ENCODE measurements at regions not wholly inside any gene's neighbourhood (a gene's known extent, or its start where the extent isn't known, plus 50 kb on each side); places are given as distances from the start of the nearest gene placed in this dataset.
"Not testable (repeated sequence)": the region's sequence is repeated elsewhere in the genome, so short reads cannot be mapped to it uniquely, and the experiment has no call there.

GRCh38 chr13:58633226-58633625, 1001.7 kb downstream of the PCDH17 start:
- intact Hi-C loops (cut with DNase I) = no loop called here
- DNase-seq (ENCODE audit: low spot score) = no peak

GRCh38 chr13:58655086-58655485, 1023.5 kb downstream of the PCDH17 start:
- intact Hi-C loops (cut with DNase I) = no loop called here
- no peak for DNase-seq (ENCODE audit: low spot score)

- no peak for DNase-seq (ENCODE audit: low spot score)
- intact Hi-C loops (cut with DNase I) = no loop called here
Observed at GRCh38 chr13:58660826-58661225, 1029.3 kb downstream of the PCDH17 start.

- intact Hi-C loops (cut with DNase I) = no loop called here
- no peak for DNase-seq (ENCODE audit: low spot score)
Observed at GRCh38 chr13:58666331-58666730, 1034.8 kb downstream of the PCDH17 start.

- intact Hi-C loops (cut with DNase I) = no loop called here
- DNase-seq (ENCODE audit: low spot score) = no peak
Observed at GRCh38 chr13:58667096-58667495, 1035.6 kb downstream of the PCDH17 start.

- intact Hi-C loops (cut with DNase I) = no loop called here
- DNase-seq (ENCODE audit: low spot score) = no peak
Observed at GRCh38 chr13:58680115-58680514, 1048.6 kb downstream of the PCDH17 start.

GRCh38 chr13:58682616-58683015, 1051.1 kb downstream of the PCDH17 start:
- intact Hi-C loops (cut with DNase I) = no loop called here
- no peak for DNase-seq (ENCODE audit: low spot score)

- DNase-seq (ENCODE audit: low spot score) = no peak
- intact Hi-C loops (cut with DNase I) = no loop called here
Observed at GRCh38 chr13:58687148-58687547, 1055.6 kb downstream of the PCDH17 start.

- intact Hi-C loops (cut with DNase I) = no loop called here
- DNase-seq (ENCODE audit: low spot score) = no peak
Observed at GRCh38 chr13:58698531-58698930, 1067.0 kb downstream of the PCDH17 start.

- no peak for DNase-seq (ENCODE audit: low spot score)
- intact Hi-C loops (cut with DNase I) = no loop called here
Observed at GRCh38 chr13:58704953-58705352, 1073.4 kb downstream of the PCDH17 start.

GRCh38 chr13:58706421-58706820, 1074.9 kb downstream of the PCDH17 start:
- intact Hi-C loops (cut with DNase I) = no loop called here
- DNase-seq (ENCODE audit: low spot score) = no peak

- intact Hi-C loops (cut with DNase I) = no loop called here
- DNase-seq (ENCODE audit: low spot score) = no peak
Observed at GRCh38 chr13:58712191-58712590, 1080.6 kb downstream of the PCDH17 start.

GRCh38 chr13:58714016-58714415, 1082.5 kb downstream of the PCDH17 start:
- intact Hi-C loops (cut with DNase I); DNase-seq (ENCODE audit: low spot score): not testable (repeated sequence)

- intact Hi-C loops (cut with DNase I) = no loop called here
- no peak for DNase-seq (ENCODE audit: low spot score)
Observed at GRCh38 chr13:58721273-58721672, 1089.7 kb downstream of the PCDH17 start.

- intact Hi-C loops (cut with DNase I) = no loop called here
- no peak for DNase-seq (ENCODE audit: low spot score)
Observed at GRCh38 chr13:58728126-58728525, 1096.6 kb downstream of the PCDH17 start.

- intact Hi-C loops (cut with DNase I) = no loop called here
- DNase-seq (ENCODE audit: low spot score) = no peak
Observed at GRCh38 chr13:58729361-58729760, 1097.8 kb downstream of the PCDH17 start.

GRCh38 chr13:58744686-58745085, 1113.1 kb downstream of the PCDH17 start:
- DNase-seq (ENCODE audit: low spot score) = no peak

GRCh38 chr13:58767566-58767965, 1136.0 kb downstream of the PCDH17 start:
- DNase-seq (ENCODE audit: low spot score) = no peak
- intact Hi-C loops (cut with DNase I) = no loop called here

More at GRCh38 chr13:58744686-58745085, 1113.1 kb downstream of the PCDH17 start:
- intact Hi-C loops (cut with DNase I) = no loop called here

- DNase-seq (ENCODE audit: low spot score) = no peak
- intact Hi-C loops (cut with DNase I) = no loop called here
Observed at GRCh38 chr13:58773280-58773859, 1141.8 kb downstream of the PCDH17 start.

- no peak for DNase-seq (ENCODE audit: low spot score)
- intact Hi-C loops (cut with DNase I) = no loop called here
Observed at GRCh38 chr13:58782736-58783135, 1151.2 kb downstream of the PCDH17 start.

GRCh38 chr13:58792854-58793253, 1161.3 kb downstream of the PCDH17 start:
- intact Hi-C loops (cut with DNase I) = no loop called here
- no peak for DNase-seq (ENCODE audit: low spot score)

GRCh38 chr13:58795715-58796114, 1164.2 kb downstream of the PCDH17 start:
- intact Hi-C loops (cut with DNase I) = no loop called here
- no peak for DNase-seq (ENCODE audit: low spot score)

Data from posterior vena cava (tissue), 2 donors.